ENCODE measurements at regions not wholly inside any gene's neighbourhood (a gene's known extent, or its start where the extent isn't known, plus 50 kb on each side); places are given as distances from the start of the nearest gene placed in this dataset.

- Histone ChIP-seq H3K27me3 (replicated peaks; ENCODE audit: insufficient read depth) (no peaks in the 10 kb centered on the region), H3K4me3 (no peak overlapping the region), H3K27ac (no peak overlapping the region), H3K9me3 (no peaks in the 10 kb centered on the region), H3K36me3 (no peaks in the 10 kb centered on the region), H3K4me1 (replicated peaks) (no peaks in the 10 kb centered on the region)
- no peak for TF ChIP-seq POLR2AphosphoS5 (IDR thresholded peaks at IDR 0.05)
- TF ChIP-seq POLR2A (IDR thresholded peaks at IDR 0.05): no peak
- TF ChIP-seq CTCF (IDR thresholded peaks at IDR 0.05): no peak
- no peak for DNase-seq (ENCODE audit: low spot score)
- WGBS: 76% methylated on average over 4 of the region's 4 CpGs
- intact Hi-C loops (cut with DNase I): no loop called here
These were observed 1007.2 kb downstream of the PCDH9 start for GRCh38 chr13:66222926-66223325.

GRCh38 chr13:66222127-66222526 is 1008.0 kb downstream of the PCDH9 start:
- no peaks in the 10 kb centered on the region for H3K4me1 ChIP-seq (replicated peaks)
- H3K27me3 ChIP-seq (replicated peaks; ENCODE audit: insufficient read depth): no peaks in the 10 kb centered on the region
- no peak overlapping the region for H3K4me3 ChIP-seq
- TF ChIP-seq POLR2AphosphoS5 (IDR thresholded peaks at IDR 0.05) (no peak), CTCF (IDR thresholded peaks at IDR 0.05) (no peak), POLR2A (IDR thresholded peaks at IDR 0.05) (no peak)
- no peaks in the 10 kb centered on the region for H3K36me3 ChIP-seq
- no peak overlapping the region for H3K27ac ChIP-seq
- H3K9me3 ChIP-seq: no peaks in the 10 kb centered on the region
- intact Hi-C loops (cut with DNase I): no loop called here
- no peak for DNase-seq (ENCODE audit: low spot score)
- 93% methylated on average over 4 of the region's 4 CpGs for WGBS

GRCh38 chr13:66219506-66219905 is 1010.6 kb downstream of the PCDH9 start:
- whole genome bisulfite sequencing: 68% methylated on average over 1 of the region's 1 CpG
- intact Hi-C loops (cut with DNase I): no loop called here
- H3K9me3 ChIP-seq: no peaks in the 10 kb centered on the region
- no peak overlapping the region for H3K27ac ChIP-seq
- H3K4me1 ChIP-seq (replicated peaks): no peaks in the 10 kb centered on the region
- H3K4me3 ChIP-seq: no peak overlapping the region
- H3K36me3 ChIP-seq: no peaks in the 10 kb centered on the region
- no peak for TF ChIP-seq POLR2A (IDR thresholded peaks at IDR 0.05)
- TF ChIP-seq CTCF (IDR thresholded peaks at IDR 0.05): no peak
- TF ChIP-seq POLR2AphosphoS5 (IDR thresholded peaks at IDR 0.05): no peak
- no peaks in the 10 kb centered on the region for H3K27me3 ChIP-seq (replicated peaks; ENCODE audit: insufficient read depth)
- DNase-seq (ENCODE audit: low spot score): no peak

GRCh38 chr13:66218583-66218982 is 1011.6 kb downstream of the PCDH9 start:
- H3K9me3 ChIP-seq: no peaks in the 10 kb centered on the region
- no peak overlapping the region for H3K4me3 ChIP-seq
- H3K4me1 ChIP-seq (replicated peaks): no peaks in the 10 kb centered on the region
- no peak overlapping the region for H3K27ac ChIP-seq
- intact Hi-C loops (cut with DNase I): no loop called here
- DNase-seq (ENCODE audit: low spot score): no peak
- H3K27me3 ChIP-seq (replicated peaks; ENCODE audit: insufficient read depth): no peaks in the 10 kb centered on the region
- H3K36me3 ChIP-seq: no peaks in the 10 kb centered on the region
- TF ChIP-seq POLR2AphosphoS5 (IDR thresholded peaks at IDR 0.05) (no peak), POLR2A (IDR thresholded peaks at IDR 0.05) (no peak), CTCF (IDR thresholded peaks at IDR 0.05) (no peak)

- H3K4me1 ChIP-seq (replicated peaks): no peaks in the 10 kb centered on the region
- no peaks in the 10 kb centered on the region for H3K36me3 ChIP-seq
- DNase-seq (ENCODE audit: low spot score): no peak
- H3K4me3 ChIP-seq: no peak overlapping the region
- intact Hi-C loops (cut with DNase I): no loop called here
- no peak overlapping the region for H3K27ac ChIP-seq
- 37% methylated on average over 6 of the region's 6 CpGs for WGBS
- no peaks in the 10 kb centered on the region for H3K9me3 ChIP-seq
- TF ChIP-seq POLR2A (IDR thresholded peaks at IDR 0.05) (no peak), POLR2AphosphoS5 (IDR thresholded peaks at IDR 0.05) (no peak), CTCF (IDR thresholded peaks at IDR 0.05) (no peak)
- no peaks in the 10 kb centered on the region for H3K27me3 ChIP-seq (replicated peaks; ENCODE audit: insufficient read depth)
These were observed 1013.4 kb downstream of the PCDH9 start for GRCh38 chr13:66216728-66217127.

Measured in prostate gland (tissue), 2 donors.